GM23248 (cell line): ENCODE measurements at regions not wholly inside any gene's neighbourhood (a gene's known extent, or its start where the extent isn't known, plus 50 kb on each side); places are given as distances from the start of the nearest gene placed in this dataset.

Source experiments
- EZH2 ChIP-seq: fragments of 200-600 bp; sonication (generic); IDR thresholded peaks from 2 replicates; pipeline ENCODE4 v1.6.1; 2018; ENCODE audit warnings: antibody characterized with exemption, mild to moderate bottlenecking; ENCODE audit not compliant: insufficient read depth, poor library complexity, severe bottlenecking
- EZH2phosphoT487 ChIP-seq: fragments of 200-600 bp; sonication (generic); IDR thresholded peaks from 2 replicates; pipeline ENCODE4 v1.6.1; 2018; ENCODE audit warnings: antibody characterized with exemption, moderate library complexity, mild to moderate bottlenecking, low read depth; ENCODE audit not compliant: insufficient read depth

DNA sequence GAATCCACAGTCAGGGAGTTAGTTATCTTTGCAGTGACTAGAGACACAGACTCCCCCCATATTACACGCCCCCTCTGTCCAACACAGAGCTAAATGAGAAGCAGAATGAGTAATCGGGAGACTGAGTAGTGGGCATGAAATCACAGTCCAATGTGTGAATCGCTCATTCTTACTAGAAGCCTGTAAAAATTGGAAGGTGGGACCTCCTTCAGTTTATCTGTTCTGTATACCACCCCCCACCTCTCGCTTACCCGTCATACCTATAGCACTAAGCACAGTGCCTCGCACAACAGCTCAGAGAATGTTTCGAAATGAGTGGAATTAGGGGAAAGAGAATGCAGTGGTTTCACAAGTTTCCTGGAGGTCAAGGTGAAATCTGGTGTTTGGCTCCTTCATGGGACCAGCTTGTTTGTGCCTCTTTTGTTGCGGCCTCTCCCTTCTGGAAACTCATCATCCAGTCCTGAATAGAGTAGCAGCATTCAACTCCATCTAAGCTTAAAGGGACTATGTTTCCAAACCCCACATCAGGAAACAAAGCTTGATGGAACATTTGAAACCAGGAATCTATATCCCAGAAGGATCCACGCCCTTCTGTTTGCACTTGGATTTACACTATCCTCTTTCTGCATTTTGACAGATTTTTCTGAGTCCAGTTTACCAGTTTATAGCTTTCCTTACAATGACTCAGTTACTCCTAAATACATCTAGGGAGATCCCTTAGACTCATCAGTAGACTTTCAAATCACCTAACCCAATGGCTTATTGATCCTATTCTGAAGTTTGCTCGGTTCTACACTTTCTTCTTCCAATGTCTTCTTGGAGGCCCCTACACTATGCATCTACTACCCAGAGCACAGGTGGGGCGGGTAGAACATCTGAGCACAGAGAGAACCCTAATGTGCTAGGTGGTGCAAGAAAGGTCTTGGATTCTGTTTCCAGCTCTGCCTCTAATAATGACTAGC is 59.2 kb upstream of the PIM1 start:
- no peak for TF ChIP-seq EZH2
- TF ChIP-seq EZH2phosphoT487, result no peak
